Osteoblast (primary cell): ENCODE measurements at regions not wholly inside any gene's neighbourhood (a gene's known extent, or its start where the extent isn't known, plus 50 kb on each side); places are given as distances from the start of the nearest gene placed in this dataset.
"Not testable (repeated sequence)": the region's sequence is repeated elsewhere in the genome, so short reads cannot be mapped to it uniquely, and the experiment has no call there.

ENCODE experiments used
- DNase-seq: peaks from one replicate; pipeline ENCODE4 v3.0.0; 2011; ENCODE audit warnings: low spot score, mixed read lengths; ENCODE audit not compliant: insufficient read length; ENCODE audit errors: missing footprints
- H2AFZ ChIP-seq: 2 replicates; pipeline ENCODE4 v1.6.0; 2011; ENCODE audit warnings: mild to moderate bottlenecking, low read length
- H3K27ac ChIP-seq: 2 replicates; pipeline ENCODE4 v1.5.1; 2011; ENCODE audit warnings: mild to moderate bottlenecking, low read depth, low read length, moderate library complexity
- H3K27me3 ChIP-seq: 2 replicates; pipeline ENCODE4 v1.6.0; 2012; ENCODE audit warnings: mild to moderate bottlenecking, control low read depth, inconsistent platforms, low read length, moderate library complexity; ENCODE audit not compliant: insufficient read depth
- H3K36me3 ChIP-seq: 2 replicates; pipeline ENCODE4 v1.5.1; 2011; ENCODE audit warnings: mild to moderate bottlenecking, low read length, control low read depth, moderate library complexity; ENCODE audit not compliant: insufficient read depth
- H3K4me1 ChIP-seq: 2 replicates; pipeline ENCODE4 v1.5.1; 2011; ENCODE audit warnings: mild to moderate bottlenecking, low read length, control low read depth, moderate library complexity; ENCODE audit not compliant: insufficient read depth
- H3K4me2 ChIP-seq: 2 replicates; pipeline ENCODE4 v1.6.0; 2011; ENCODE audit warnings: mild to moderate bottlenecking, low read length; ENCODE audit not compliant: insufficient read depth
- H3K4me3 ChIP-seq: fragments of 200-600 bp; sonication (generic); 3 replicates; pipeline ENCODE4 v1.5.1; 2012; ENCODE audit warnings: mild to moderate bottlenecking, low read length, inconsistent platforms; ENCODE audit not compliant: insufficient read depth
- H3K79me2 ChIP-seq: 2 replicates; pipeline ENCODE4 v1.6.0; 2012; ENCODE audit warnings: mild to moderate bottlenecking, low read length, control low read depth, inconsistent platforms; ENCODE audit not compliant: insufficient read depth
- H3K9me3 ChIP-seq: 2 replicates; pipeline ENCODE4 v1.5.1; 2011; ENCODE audit warnings: low read depth, low read length, control low read depth
- H4K20me1 ChIP-seq: 2 replicates; pipeline ENCODE4 v1.6.0; 2012; ENCODE audit warnings: mild to moderate bottlenecking, low read length, control low read depth; ENCODE audit not compliant: insufficient read depth
- CTCF ChIP-seq: IDR thresholded peaks from 2 replicates; pipeline ENCODE4 v1.5.1; 2011; ENCODE audit warnings: mild to moderate bottlenecking, low read depth, low read length, moderate library complexity; ENCODE audit errors: extremely low read depth

- H3K36me3 ChIP-seq = no peaks in the 10 kb centered on the region
- H3K27me3 ChIP-seq = no peaks in the 10 kb centered on the region
- no peak for DNase-seq
- no peak overlapping the region for H3K4me3 ChIP-seq
- no peaks in the 10 kb centered on the region for H3K9me3 ChIP-seq
- no peak overlapping the region for H3K27ac ChIP-seq
- TF ChIP-seq CTCF = no peak
- H3K4me1 ChIP-seq = no peaks in the 10 kb centered on the region
- H3K4me2 ChIP-seq = no peak overlapping the region
- H4K20me1 ChIP-seq = no peaks in the 10 kb centered on the region
- no peaks in the 10 kb centered on the region for H3K79me2 ChIP-seq
- no peak overlapping the region for H2AFZ ChIP-seq
These were observed 290.7 kb upstream of the FOLH1 start for GRCh38 chr11:49499117-49499516.

GRCh38 chr11:49505231-49505630, 296.8 kb upstream of the FOLH1 start:
- Histone ChIP-seq H3K36me3 (no peaks in the 10 kb centered on the region), H3K4me2 (no peak overlapping the region), H3K9me3 (no peaks in the 10 kb centered on the region), H3K27me3 (no peaks in the 10 kb centered on the region), H3K79me2 (no peaks in the 10 kb centered on the region), H4K20me1 (no peaks in the 10 kb centered on the region), H2AFZ (no peak overlapping the region), H3K4me3 (no peak overlapping the region), H3K27ac (no peak overlapping the region), H3K4me1 (no peaks in the 10 kb centered on the region)
- no peak for DNase-seq
- no peak for TF ChIP-seq CTCF

GRCh38 chr11:49526240-49526829, 317.9 kb upstream of the FOLH1 start:
- H4K20me1 ChIP-seq, H2AFZ ChIP-seq, H3K9me3 ChIP-seq, H3K4me3 ChIP-seq, H3K79me2 ChIP-seq, H3K27ac ChIP-seq, DNase-seq, H3K4me1 ChIP-seq, H3K27me3 ChIP-seq, H3K36me3 ChIP-seq, H3K4me2 ChIP-seq: not testable (repeated sequence)
- TF ChIP-seq CTCF = peak; percentile 44

GRCh38 chr11:49533204-49533603, 324.8 kb upstream of the FOLH1 start:
- Histone ChIP-seq H2AFZ (no peak overlapping the region), H3K4me1 (no peaks in the 10 kb centered on the region), H4K20me1 (no peaks in the 10 kb centered on the region), H3K4me2 (no peak overlapping the region), H3K9me3 (no peaks in the 10 kb centered on the region), H3K79me2 (no peaks in the 10 kb centered on the region), H3K4me3 (no peak overlapping the region), H3K36me3 (no peaks in the 10 kb centered on the region), H3K27me3 (no peaks in the 10 kb centered on the region), H3K27ac (no peak overlapping the region)
- TF ChIP-seq CTCF = no peak
- DNase-seq = no peak

GRCh38 chr11:49538927-49539326, 330.5 kb upstream of the FOLH1 start:
- not testable (repeated sequence) for H3K4me3 ChIP-seq, H3K27me3 ChIP-seq, H4K20me1 ChIP-seq, H3K79me2 ChIP-seq, H3K36me3 ChIP-seq, DNase-seq, H3K9me3 ChIP-seq, H3K4me1 ChIP-seq, H3K27ac ChIP-seq, H2AFZ ChIP-seq, H3K4me2 ChIP-seq

- H3K27me3 ChIP-seq, H3K27ac ChIP-seq, H2AFZ ChIP-seq, H4K20me1 ChIP-seq, DNase-seq, H3K4me2 ChIP-seq, H3K36me3 ChIP-seq, H3K9me3 ChIP-seq, H3K79me2 ChIP-seq, H3K4me1 ChIP-seq, H3K4me3 ChIP-seq: not testable (repeated sequence)
These were observed 350.0 kb upstream of the FOLH1 start for GRCh38 chr11:49558261-49558847.
